IMR-90 (cell line): ENCODE measurements at regions not wholly inside any gene's neighbourhood (a gene's known extent, or its start where the extent isn't known, plus 50 kb on each side); places are given as distances from the start of the nearest gene placed in this dataset.

ENCODE experiments used
- ATAC-seq: fragments of 200-7000 bp; cut with Tn5 transposase; 2 replicates; pipeline ENCODE4 v1.9.1; 2020; ENCODE audit warnings: low read depth, mild to moderate bottlenecking, moderate library complexity
- BruUV-seq: library from RNA; stranded (reverse); fragments of 400-500 nt; replicated peaks from 2 replicates; lab custom pipeline; 2021; lab: Mats Ljungman, UMichigan
- CTCF ChIA-PET: fragments of 300-600 bp; formaldehyde crosslinking; extraction: SDS; loops from one replicate; lab custom pipeline; 2021; ENCODE audit warnings: antibody characterized with exemption; lab: Yijun Ruan, JAX
- POLR2A ChIA-PET: fragments of 300-600 bp; sonication (Branson Sonifier 250); formaldehyde crosslinking; loops from one replicate; lab custom pipeline; 2022; ENCODE audit warnings: antibody characterized with exemption; ENCODE audit not compliant: unreplicated experiment; lab: Charles Lee
- DNase-seq: peaks from one replicate; pipeline ENCODE4 v3.0.0; 2013
- H2AFZ ChIP-seq: replicated peaks from 2 replicates; pipeline ENCODE3; 2013; ENCODE audit warnings: low read length, mild to moderate bottlenecking; ENCODE audit not compliant: poor library complexity
- H2AK5ac ChIP-seq: 2 replicates; pipeline ENCODE4 v1.6.1; 2013; ENCODE audit warnings: low read depth, low read length, inconsistent platforms
- H2AK9ac ChIP-seq: replicated peaks from 2 replicates; pipeline ENCODE3; 2013; ENCODE audit warnings: mild to moderate bottlenecking, low read depth, low read length, moderate library complexity; ENCODE audit not compliant: poor library complexity
- H2BK120ac ChIP-seq: 2 replicates; pipeline ENCODE4 v1.6.1; 2013; ENCODE audit warnings: low read depth, low read length, inconsistent platforms
- H2BK15ac ChIP-seq: 3 replicates; pipeline ENCODE4 v1.6.1; 2013; ENCODE audit warnings: low read depth, low read length, inconsistent platforms
- H2BK20ac ChIP-seq: 2 replicates; pipeline ENCODE4 v1.6.1; 2013; ENCODE audit warnings: low read depth, mild to moderate bottlenecking, inconsistent platforms, low read length, moderate library complexity
- H2BK5ac ChIP-seq: 2 replicates; pipeline ENCODE4 v1.6.1; 2013; ENCODE audit warnings: mild to moderate bottlenecking, low read depth, low read length, inconsistent platforms; ENCODE audit not compliant: poor library complexity, severe bottlenecking
- H3K14ac ChIP-seq: replicated peaks from 2 replicates; pipeline ENCODE4 v1.6.1; 2013; ENCODE audit warnings: low read depth, low read length, inconsistent platforms
- H3K18ac ChIP-seq: 2 replicates; pipeline ENCODE4 v1.6.1; 2013; ENCODE audit warnings: low read depth, low read length, control low read depth
- H3K23ac ChIP-seq: 2 replicates; pipeline ENCODE4 v1.6.1; 2013; ENCODE audit warnings: low read depth, low read length, inconsistent platforms
- H3K27ac ChIP-seq: 2 replicates; pipeline ENCODE4 v1.5.1; 2013; ENCODE audit warnings: mild to moderate bottlenecking, control low read depth, low read length; ENCODE audit not compliant: insufficient read depth
- H3K27me3 ChIP-seq: 2 replicates; pipeline ENCODE4 v1.6.1; 2013; ENCODE audit warnings: low read length; ENCODE audit not compliant: control insufficient read depth, insufficient read depth
- H3K36me3 ChIP-seq: 2 replicates; pipeline ENCODE4 v1.6.1; 2013; ENCODE audit warnings: low read length, mixed read lengths; ENCODE audit not compliant: control insufficient read depth, insufficient read depth
- H3K4ac ChIP-seq: 2 replicates; pipeline ENCODE4 v1.6.1; 2013; ENCODE audit warnings: low read depth, low read length, inconsistent platforms
- H3K4me1 ChIP-seq: 2 replicates; pipeline ENCODE4 v1.6.1; 2013; ENCODE audit warnings: low read length, mixed read lengths; ENCODE audit not compliant: control insufficient read depth, insufficient read depth
- H3K4me2 ChIP-seq: 2 replicates; pipeline ENCODE4 v1.6.1; 2013; ENCODE audit warnings: low read depth, mild to moderate bottlenecking, control low read depth, low read length, moderate library complexity
- H3K4me3 ChIP-seq: 2 replicates; pipeline ENCODE4 v1.5.1; 2013; ENCODE audit warnings: low read depth, mild to moderate bottlenecking, control low read depth, low read length, moderate library complexity; ENCODE audit not compliant: insufficient read depth
- H3K56ac ChIP-seq: 2 replicates; pipeline ENCODE4 v1.6.1; 2013; ENCODE audit warnings: low read length, inconsistent platforms; ENCODE audit not compliant: insufficient read depth; ENCODE audit errors: extremely low read depth
- H3K79me1 ChIP-seq, 2 experiments: 2 replicates each; pipeline ENCODE4 v1.6.1; 2013; ENCODE audit warnings: low read length in 2 of 2, inconsistent platforms in 1 of 2, low read depth in 1 of 2
- H3K9ac ChIP-seq: 2 replicates; pipeline ENCODE4 v1.6.1; 2013; ENCODE audit warnings: low read depth, low read length, control low read depth
- H3K9me1 ChIP-seq: 2 replicates; pipeline ENCODE4 v1.6.1; 2013; ENCODE audit warnings: low read length, inconsistent platforms; ENCODE audit not compliant: insufficient read depth
- H3K9me3 ChIP-seq: 2 replicates; pipeline ENCODE4 v1.6.1; 2013; ENCODE audit warnings: low read length; ENCODE audit not compliant: control insufficient read depth, insufficient read depth
- H4K20me1 ChIP-seq: 2 replicates; pipeline ENCODE4 v1.6.1; 2013; ENCODE audit warnings: low read length, inconsistent platforms; ENCODE audit not compliant: insufficient read depth
- H4K5ac ChIP-seq: 2 replicates; pipeline ENCODE4 v1.6.1; 2013; ENCODE audit warnings: mild to moderate bottlenecking, low read depth, low read length, control low read depth
- H4K8ac ChIP-seq, 2 experiments: 2 replicates each; pipeline ENCODE4 v1.6.1; 2013; ENCODE audit warnings: low read depth in 2 of 2, low read length in 2 of 2, control low read depth in 1 of 2, inconsistent platforms in 1 of 2
- H4K91ac ChIP-seq: 2 replicates; pipeline ENCODE4 v1.6.1; 2013; ENCODE audit warnings: low read depth, low read length, inconsistent platforms; ENCODE audit not compliant: insufficient read depth
- BHLHE40 ChIP-seq: fragments of 150-350 bp; IDR thresholded peaks from 2 replicates; pipeline ENCODE4 v1.6.1; 2016; ENCODE audit warnings: mild to moderate bottlenecking, low read depth, low read length
- CEBPB ChIP-seq: IDR thresholded peaks from 2 replicates; pipeline ENCODE4 v1.6.1; 2012; ENCODE audit warnings: low read depth, low read length, improper control_type of control experiment
- CHD1 ChIP-seq: IDR thresholded peaks from 2 replicates; pipeline ENCODE4 v1.6.1; 2012; ENCODE audit warnings: low read depth, low read length, improper control_type of control experiment
- FOS ChIP-seq: fragments of 150-350 bp; IDR thresholded peaks from 2 replicates; pipeline ENCODE4 v1.6.1; 2016; ENCODE audit warnings: low read depth, low read length
- MAFK ChIP-seq: IDR thresholded peaks from 2 replicates; pipeline ENCODE4 v1.6.1; 2012; ENCODE audit warnings: low read depth, low read length, improper control_type of control experiment
- MAZ ChIP-seq: IDR thresholded peaks from 2 replicates; pipeline ENCODE4 v1.6.1; 2012; ENCODE audit warnings: low read depth, mild to moderate bottlenecking, low read length, improper control_type of control experiment, moderate library complexity, borderline replicate concordance
- MXI1 ChIP-seq: IDR thresholded peaks from 2 replicates; pipeline ENCODE4 v1.6.1; 2012; ENCODE audit warnings: low read depth, mild to moderate bottlenecking, low read length, moderate library complexity, borderline replicate concordance
- NFE2L2 ChIP-seq: fragments of 150-350 bp; IDR thresholded peaks from 2 replicates; pipeline ENCODE4 v1.6.1; 2016; ENCODE audit warnings: low read depth, mild to moderate bottlenecking, low read length
- POLR2A ChIP-seq: IDR thresholded peaks from 2 replicates; pipeline ENCODE4 v1.6.1; 2012; ENCODE audit warnings: mild to moderate bottlenecking, low read depth, low read length
- RAD21 ChIP-seq: IDR thresholded peaks from 2 replicates; pipeline ENCODE4 v1.6.1; 2012; ENCODE audit warnings: low read length, improper control_type of control experiment
- RCOR1 ChIP-seq: IDR thresholded peaks from 2 replicates; pipeline ENCODE4 v1.6.1; 2012; ENCODE audit warnings: mild to moderate bottlenecking, low read length, improper control_type of control experiment; ENCODE audit not compliant: insufficient replicate concordance
- RFX5 ChIP-seq: IDR thresholded peaks from 2 replicates; pipeline ENCODE4 v1.8.0; 2012; ENCODE audit warnings: low read depth, mild to moderate bottlenecking, low read length, moderate library complexity
- SMC3 ChIP-seq: fragments of 150-350 bp; IDR thresholded peaks from 2 replicates; pipeline ENCODE4 v1.6.1; 2016; ENCODE audit warnings: low read depth, mild to moderate bottlenecking, antibody characterized with exemption, low read length, moderate library complexity
- WGBS, 2 experiments: methylation state at CpG; one replicate each; pipeline versions ENCODE4 v1.1.5 to v1.1.7; 2013; ENCODE audit warnings: missing lambda C conversion rate in 2 of 2; ENCODE audit not compliant: insufficient read length in 1 of 2; ENCODE audit errors: extremely low coverage in 2 of 2; 5-methylcytosine and 5-hydroxymethylcytosine counted together
- dilution Hi-C: fragments of 300-500 bp; cut with HindIII; formaldehyde crosslinking; loops from one replicate; pipeline ENCODE4 v1.14.3; 2018; ENCODE audit warnings: low sequenced_read_pairs; ENCODE audit not compliant: unreplicated experiment
- in situ Hi-C: fragments of 300-500 bp; cut with MboI; formaldehyde crosslinking; loops from 3 replicates; pipeline ENCODE4 v1.14.3; 2019; ENCODE audit warnings: low sequenced_read_pairs, inconsistent platforms, mixed read lengths
- intact Hi-C: fragments of 100-400 bp; cut with micrococcal nuclease; formaldehyde crosslinking; loops from 2 replicates; pipeline ENCODE4 v1.10.0; 2022
- TF ChIP-seq, protein P1 (sequence below): conservative IDR thresholded peaks from 2 replicates; pipeline ENCODE4 v1.5.1; 2012; ENCODE audit warnings: mild to moderate bottlenecking, low read depth, low read length, improper control_type of control experiment
- TF ChIP-seq, protein P2 (sequence below): fragments of 150-350 bp; IDR thresholded peaks from 2 replicates; pipeline ENCODE4 v1.6.1; 2017; ENCODE audit warnings: mild to moderate bottlenecking, antibody characterized with exemption, low read length, low read depth
- TF ChIP-seq, protein P3 (sequence below): fragments of 150-350 bp; IDR thresholded peaks from 2 replicates; pipeline ENCODE4 v1.6.1; 2016; ENCODE audit warnings: low read depth, mild to moderate bottlenecking, low read length, moderate library complexity, borderline replicate concordance

DNA sequence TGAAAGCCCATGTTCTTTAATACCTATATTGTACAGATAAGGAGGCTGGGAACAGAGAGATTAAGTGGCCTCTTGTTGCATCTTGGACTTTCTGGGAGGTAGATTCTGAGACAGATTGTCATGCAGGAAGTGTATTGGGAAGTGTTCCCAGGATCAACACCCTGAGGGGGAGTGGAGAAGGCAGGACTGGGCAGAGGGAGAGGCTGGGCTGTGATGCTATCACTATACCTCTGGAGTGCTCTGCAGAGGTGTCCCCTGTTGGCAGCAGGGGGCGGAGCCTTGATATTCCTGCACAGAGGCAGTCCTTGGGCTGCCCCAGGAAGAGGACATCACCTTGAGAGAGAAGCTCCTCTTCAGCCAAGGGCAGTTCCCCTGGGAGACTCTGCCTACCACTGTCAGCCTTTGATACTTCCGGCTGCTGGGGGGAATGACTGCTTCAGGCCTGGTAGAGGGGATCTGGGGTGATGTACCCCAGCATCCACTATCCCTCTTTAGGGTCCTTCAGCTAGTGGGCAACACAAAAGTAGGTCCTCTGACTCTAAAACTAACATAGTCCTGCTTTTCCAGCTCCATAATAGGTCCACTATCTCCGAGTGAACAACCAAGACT lies 97.4 kb upstream of the RNU6-1 start:
- POLR2A ChIA-PET: no interaction called here
- no peak overlapping the region for H3K18ac ChIP-seq
- no peak overlapping the region for H3K14ac ChIP-seq
- no peak overlapping the region for H2BK120ac ChIP-seq
- H2BK5ac ChIP-seq: no peak overlapping the region
- H4K20me1 ChIP-seq: no peaks in the 10 kb centered on the region
- in situ Hi-C loops (no loop called here), dilution Hi-C loops (no loop called here), intact Hi-C loops (no loop called here)
- H3K79me1 ChIP-seq: no peaks in the 10 kb centered on the region
- H4K91ac ChIP-seq: no peak overlapping the region
- H3K36me3 ChIP-seq: no peaks in the 10 kb centered on the region
- H3K4me2 ChIP-seq: no peak overlapping the region
- no peak overlapping the region for H3K23ac ChIP-seq
- no TSS peak for BruUV-seq
- DNase-seq (no peak), ATAC-seq (no peak)
- H2AFZ ChIP-seq: no peak overlapping the region
- 100% methylated on average over 1 of the region's 3 CpGs; no CpG with 5 or more reads in 1 of the 2 experiments for WGBS, 2 experiments
- no peak overlapping the region for H3K9ac ChIP-seq
- no peak overlapping the region for H4K8ac ChIP-seq
- H4K5ac ChIP-seq: no peak overlapping the region
- TF ChIP-seq BHLHE40: no peak
- TF ChIP-seq RAD21: no peak
- no peak for TF ChIP-seq CEBPB
- no peak for TF ChIP-seq MAZ
- no peak for TF ChIP-seq RFX5
- TF ChIP-seq MXI1: no peak
- TF ChIP-seq, protein P1, sequence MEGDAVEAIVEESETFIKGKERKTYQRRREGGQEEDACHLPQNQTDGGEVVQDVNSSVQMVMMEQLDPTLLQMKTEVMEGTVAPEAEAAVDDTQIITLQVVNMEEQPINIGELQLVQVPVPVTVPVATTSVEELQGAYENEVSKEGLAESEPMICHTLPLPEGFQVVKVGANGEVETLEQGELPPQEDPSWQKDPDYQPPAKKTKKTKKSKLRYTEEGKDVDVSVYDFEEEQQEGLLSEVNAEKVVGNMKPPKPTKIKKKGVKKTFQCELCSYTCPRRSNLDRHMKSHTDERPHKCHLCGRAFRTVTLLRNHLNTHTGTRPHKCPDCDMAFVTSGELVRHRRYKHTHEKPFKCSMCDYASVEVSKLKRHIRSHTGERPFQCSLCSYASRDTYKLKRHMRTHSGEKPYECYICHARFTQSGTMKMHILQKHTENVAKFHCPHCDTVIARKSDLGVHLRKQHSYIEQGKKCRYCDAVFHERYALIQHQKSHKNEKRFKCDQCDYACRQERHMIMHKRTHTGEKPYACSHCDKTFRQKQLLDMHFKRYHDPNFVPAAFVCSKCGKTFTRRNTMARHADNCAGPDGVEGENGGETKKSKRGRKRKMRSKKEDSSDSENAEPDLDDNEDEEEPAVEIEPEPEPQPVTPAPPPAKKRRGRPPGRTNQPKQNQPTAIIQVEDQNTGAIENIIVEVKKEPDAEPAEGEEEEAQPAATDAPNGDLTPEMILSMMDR: no peak
- TF ChIP-seq FOS: no peak
- TF ChIP-seq, protein P2, sequence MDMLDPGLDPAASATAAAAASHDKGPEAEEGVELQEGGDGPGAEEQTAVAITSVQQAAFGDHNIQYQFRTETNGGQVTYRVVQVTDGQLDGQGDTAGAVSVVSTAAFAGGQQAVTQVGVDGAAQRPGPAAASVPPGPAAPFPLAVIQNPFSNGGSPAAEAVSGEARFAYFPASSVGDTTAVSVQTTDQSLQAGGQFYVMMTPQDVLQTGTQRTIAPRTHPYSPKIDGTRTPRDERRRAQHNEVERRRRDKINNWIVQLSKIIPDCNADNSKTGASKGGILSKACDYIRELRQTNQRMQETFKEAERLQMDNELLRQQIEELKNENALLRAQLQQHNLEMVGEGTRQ: no peak
- TF ChIP-seq NFE2L2: no peak
- TF ChIP-seq SMC3: no peak
- TF ChIP-seq CHD1: no peak
- no peak for TF ChIP-seq MAFK
- no peak for TF ChIP-seq RCOR1
- no peak for TF ChIP-seq POLR2A
- TF ChIP-seq, protein P3, sequence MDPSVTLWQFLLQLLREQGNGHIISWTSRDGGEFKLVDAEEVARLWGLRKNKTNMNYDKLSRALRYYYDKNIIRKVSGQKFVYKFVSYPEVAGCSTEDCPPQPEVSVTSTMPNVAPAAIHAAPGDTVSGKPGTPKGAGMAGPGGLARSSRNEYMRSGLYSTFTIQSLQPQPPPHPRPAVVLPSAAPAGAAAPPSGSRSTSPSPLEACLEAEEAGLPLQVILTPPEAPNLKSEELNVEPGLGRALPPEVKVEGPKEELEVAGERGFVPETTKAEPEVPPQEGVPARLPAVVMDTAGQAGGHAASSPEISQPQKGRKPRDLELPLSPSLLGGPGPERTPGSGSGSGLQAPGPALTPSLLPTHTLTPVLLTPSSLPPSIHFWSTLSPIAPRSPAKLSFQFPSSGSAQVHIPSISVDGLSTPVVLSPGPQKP: no peak
- H3K27me3 ChIP-seq: peaks cover 14% of the 10 kb centered on the region
- no peak overlapping the region for H3K4me3 ChIP-seq
- no peaks in the 10 kb centered on the region for H3K4me1 ChIP-seq
- no peaks in the 10 kb centered on the region for H3K9me1 ChIP-seq
- H2AK9ac ChIP-seq: peak overlapping the region; percentile 35
- H2BK20ac ChIP-seq: no peak overlapping the region
- no peak overlapping the region for H2BK15ac ChIP-seq
- CTCF ChIA-PET: no interaction called here
- no peak overlapping the region for H3K56ac ChIP-seq
- H3K9me3 ChIP-seq: no peaks in the 10 kb centered on the region
- no peak overlapping the region for H3K4ac ChIP-seq
- H2AK5ac ChIP-seq: no peak overlapping the region
- H3K27ac ChIP-seq: no peak overlapping the region
